ENCODE measurements at regions not wholly inside any gene's neighbourhood (a gene's known extent, or its start where the extent isn't known, plus 50 kb on each side); places are given as distances from the start of the nearest gene placed in this dataset.

- BruUV-seq (replicated peaks): no TSS peak
- DNase-seq (ENCODE audit: low read depth, low spot score): no peak
- H3K4me2 ChIP-seq (ENCODE audit: low read length): no peak overlapping the region
- ChIA-PET POLR2A (no interaction called here), RAD21 (ENCODE audit: low non-redundant PET in 1 of 2, low total read pairs in 2 of 2, uncharacterized antibody in 2 of 2, unreplicated experiment in 2 of 2) (no interaction called here), CTCF (no interaction called here)
- intact Hi-C loops (cut with micrococcal nuclease): no loop called here
- H3K79me2 ChIP-seq (ENCODE audit: insufficient read depth, low read length): no peaks in the 10 kb centered on the region
- H3K9me2 ChIP-seq (ENCODE audit: insufficient read depth): no peaks in the 10 kb centered on the region
- no peaks in the 10 kb centered on the region for H4K20me1 ChIP-seq (ENCODE audit: insufficient read depth)
- H3K4me1 ChIP-seq (ENCODE audit: control insufficient read depth in 1 of 2, insufficient read depth in 2 of 2, low read length in 2 of 2): no peaks in the 10 kb centered on the region
- no peak for ATAC-seq
- H3K9me3 ChIP-seq (ENCODE audit: control insufficient read depth in 1 of 2, insufficient read depth in 1 of 2, low read depth in 1 of 2, low read length in 2 of 2): no peaks in the 10 kb centered on the region
- H2AFZ ChIP-seq (ENCODE audit: low read depth, low read length, poor library complexity, severe bottlenecking): no peak overlapping the region
- no peak for TF ChIP-seq YY1 (IDR thresholded peaks at IDR 0.05; ENCODE audit: extremely low read depth, insufficient replicate concordance, low read depth, low read length)
- TF ChIP-seq POLR2AphosphoS5 (IDR thresholded peaks at IDR 0.05; ENCODE audit: low read depth, low read length): no peak
- TF ChIP-seq FOSL1 (IDR thresholded peaks at IDR 0.05; ENCODE audit: low read depth): no peak
- no peak for TF ChIP-seq TCF7L2 (IDR thresholded peaks at IDR 0.05; ENCODE audit: borderline replicate concordance, extremely low read depth, insufficient read depth, insufficient read length)
- TF ChIP-seq ZFX (IDR thresholded peaks at IDR 0.05): no peak
- TF ChIP-seq EGR1 (IDR thresholded peaks at IDR 0.05; ENCODE audit: low read depth): no peak
- no peak for TF ChIP-seq ZNF274 (IDR thresholded peaks at IDR 0.05; ENCODE audit: low read depth, low read length)
- TF ChIP-seq POLR2A (IDR thresholded peaks at IDR 0.05; ENCODE audit: borderline replicate concordance, extremely low read depth, insufficient read depth, insufficient read length): no peak
- no peak for TF ChIP-seq CEBPB (IDR thresholded peaks at IDR 0.05; ENCODE audit: low read depth)
- TF ChIP-seq, protein P1, sequence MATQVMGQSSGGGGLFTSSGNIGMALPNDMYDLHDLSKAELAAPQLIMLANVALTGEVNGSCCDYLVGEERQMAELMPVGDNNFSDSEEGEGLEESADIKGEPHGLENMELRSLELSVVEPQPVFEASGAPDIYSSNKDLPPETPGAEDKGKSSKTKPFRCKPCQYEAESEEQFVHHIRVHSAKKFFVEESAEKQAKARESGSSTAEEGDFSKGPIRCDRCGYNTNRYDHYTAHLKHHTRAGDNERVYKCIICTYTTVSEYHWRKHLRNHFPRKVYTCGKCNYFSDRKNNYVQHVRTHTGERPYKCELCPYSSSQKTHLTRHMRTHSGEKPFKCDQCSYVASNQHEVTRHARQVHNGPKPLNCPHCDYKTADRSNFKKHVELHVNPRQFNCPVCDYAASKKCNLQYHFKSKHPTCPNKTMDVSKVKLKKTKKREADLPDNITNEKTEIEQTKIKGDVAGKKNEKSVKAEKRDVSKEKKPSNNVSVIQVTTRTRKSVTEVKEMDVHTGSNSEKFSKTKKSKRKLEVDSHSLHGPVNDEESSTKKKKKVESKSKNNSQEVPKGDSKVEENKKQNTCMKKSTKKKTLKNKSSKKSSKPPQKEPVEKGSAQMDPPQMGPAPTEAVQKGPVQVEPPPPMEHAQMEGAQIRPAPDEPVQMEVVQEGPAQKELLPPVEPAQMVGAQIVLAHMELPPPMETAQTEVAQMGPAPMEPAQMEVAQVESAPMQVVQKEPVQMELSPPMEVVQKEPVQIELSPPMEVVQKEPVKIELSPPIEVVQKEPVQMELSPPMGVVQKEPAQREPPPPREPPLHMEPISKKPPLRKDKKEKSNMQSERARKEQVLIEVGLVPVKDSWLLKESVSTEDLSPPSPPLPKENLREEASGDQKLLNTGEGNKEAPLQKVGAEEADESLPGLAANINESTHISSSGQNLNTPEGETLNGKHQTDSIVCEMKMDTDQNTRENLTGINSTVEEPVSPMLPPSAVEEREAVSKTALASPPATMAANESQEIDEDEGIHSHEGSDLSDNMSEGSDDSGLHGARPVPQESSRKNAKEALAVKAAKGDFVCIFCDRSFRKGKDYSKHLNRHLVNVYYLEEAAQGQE (IDR thresholded peaks at IDR 0.05; ENCODE audit: low read depth): no peak
- no peak for TF ChIP-seq ATF3 (IDR thresholded peaks at IDR 0.05)
- no peak for TF ChIP-seq ZBTB33 (IDR thresholded peaks at IDR 0.05; ENCODE audit: extremely low read depth, insufficient replicate concordance, low read length)
- TF ChIP-seq EZH2phosphoT487 (IDR thresholded peaks at IDR 0.05; ENCODE audit: borderline replicate concordance): no peak
- no peak for TF ChIP-seq CBX3 (IDR thresholded peaks at IDR 0.05; ENCODE audit: low read depth)
- TF ChIP-seq, protein P2, sequence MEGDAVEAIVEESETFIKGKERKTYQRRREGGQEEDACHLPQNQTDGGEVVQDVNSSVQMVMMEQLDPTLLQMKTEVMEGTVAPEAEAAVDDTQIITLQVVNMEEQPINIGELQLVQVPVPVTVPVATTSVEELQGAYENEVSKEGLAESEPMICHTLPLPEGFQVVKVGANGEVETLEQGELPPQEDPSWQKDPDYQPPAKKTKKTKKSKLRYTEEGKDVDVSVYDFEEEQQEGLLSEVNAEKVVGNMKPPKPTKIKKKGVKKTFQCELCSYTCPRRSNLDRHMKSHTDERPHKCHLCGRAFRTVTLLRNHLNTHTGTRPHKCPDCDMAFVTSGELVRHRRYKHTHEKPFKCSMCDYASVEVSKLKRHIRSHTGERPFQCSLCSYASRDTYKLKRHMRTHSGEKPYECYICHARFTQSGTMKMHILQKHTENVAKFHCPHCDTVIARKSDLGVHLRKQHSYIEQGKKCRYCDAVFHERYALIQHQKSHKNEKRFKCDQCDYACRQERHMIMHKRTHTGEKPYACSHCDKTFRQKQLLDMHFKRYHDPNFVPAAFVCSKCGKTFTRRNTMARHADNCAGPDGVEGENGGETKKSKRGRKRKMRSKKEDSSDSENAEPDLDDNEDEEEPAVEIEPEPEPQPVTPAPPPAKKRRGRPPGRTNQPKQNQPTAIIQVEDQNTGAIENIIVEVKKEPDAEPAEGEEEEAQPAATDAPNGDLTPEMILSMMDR (IDR thresholded peaks at IDR 0.05 in 2 of 3, conservative IDR thresholded peaks at IDR 0.05 in 1 of 3; ENCODE audit: borderline replicate concordance in 1 of 3, insufficient read depth in 1 of 3, low read depth in 2 of 3, low read length in 2 of 3): no peak
- H3K4me3 ChIP-seq (replicated peaks in 1 of 2; ENCODE audit: low read depth in 1 of 2, low read length in 2 of 2): no peak overlapping the region
- peaks cover 54% of the 10 kb centered on the region for H3K27me3 ChIP-seq (ENCODE audit: insufficient read depth, low read length)
- no peak overlapping the region for H3K9ac ChIP-seq (ENCODE audit: low read length)
- no peaks in the 10 kb centered on the region for H3K36me3 ChIP-seq (ENCODE audit: control insufficient read depth in 1 of 2, insufficient read depth in 2 of 2, low read length in 2 of 2)
- H3K27ac ChIP-seq (ENCODE audit: low read depth, low read length): no peak overlapping the region
Measured at GRCh38 chr19:30303131-30303654, 69.0 kb upstream of the ZNF536 start.
